Cardiac fibroblast (primary cell): ENCODE measurements at regions not wholly inside any gene's neighbourhood (a gene's known extent, or its start where the extent isn't known, plus 50 kb on each side); places are given as distances from the start of the nearest gene placed in this dataset.

Experiments used
- DNase-seq, 2 donors: peaks; one replicate each; pipeline versions ENCODE4 v3.0.0 to v3.0.0-alpha.2; 2010; ENCODE audit warnings: low read depth in 2 of 2
- H3K4me3 ChIP-seq, 2 donors: replicated peaks in 1 of 2; 1 replicate in 1 of 2; 2 replicates in 1 of 2; pipeline ENCODE4 v1.5.1; 2011; ENCODE audit warnings: low read depth in 2 of 2, low read length in 2 of 2, mild to moderate bottlenecking in 2 of 2, moderate library complexity in 1 of 2
- TF ChIP-seq, protein P1 (sequence below): IDR thresholded peaks from one replicate; pipeline ENCODE4 v1.5.1; 2011; ENCODE audit warnings: low read depth, mild to moderate bottlenecking, low read length, inconsistent platforms

- H3K4me3 ChIP-seq = no peak overlapping the region
- TF ChIP-seq, protein P1, sequence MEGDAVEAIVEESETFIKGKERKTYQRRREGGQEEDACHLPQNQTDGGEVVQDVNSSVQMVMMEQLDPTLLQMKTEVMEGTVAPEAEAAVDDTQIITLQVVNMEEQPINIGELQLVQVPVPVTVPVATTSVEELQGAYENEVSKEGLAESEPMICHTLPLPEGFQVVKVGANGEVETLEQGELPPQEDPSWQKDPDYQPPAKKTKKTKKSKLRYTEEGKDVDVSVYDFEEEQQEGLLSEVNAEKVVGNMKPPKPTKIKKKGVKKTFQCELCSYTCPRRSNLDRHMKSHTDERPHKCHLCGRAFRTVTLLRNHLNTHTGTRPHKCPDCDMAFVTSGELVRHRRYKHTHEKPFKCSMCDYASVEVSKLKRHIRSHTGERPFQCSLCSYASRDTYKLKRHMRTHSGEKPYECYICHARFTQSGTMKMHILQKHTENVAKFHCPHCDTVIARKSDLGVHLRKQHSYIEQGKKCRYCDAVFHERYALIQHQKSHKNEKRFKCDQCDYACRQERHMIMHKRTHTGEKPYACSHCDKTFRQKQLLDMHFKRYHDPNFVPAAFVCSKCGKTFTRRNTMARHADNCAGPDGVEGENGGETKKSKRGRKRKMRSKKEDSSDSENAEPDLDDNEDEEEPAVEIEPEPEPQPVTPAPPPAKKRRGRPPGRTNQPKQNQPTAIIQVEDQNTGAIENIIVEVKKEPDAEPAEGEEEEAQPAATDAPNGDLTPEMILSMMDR = no peak
- DNase-seq = peak in 1 of 2 donors; percentile 0
Observed at GRCh38 chrY:19321701-19322100, 422.8 kb downstream of the KDM5D start.

DNA sequence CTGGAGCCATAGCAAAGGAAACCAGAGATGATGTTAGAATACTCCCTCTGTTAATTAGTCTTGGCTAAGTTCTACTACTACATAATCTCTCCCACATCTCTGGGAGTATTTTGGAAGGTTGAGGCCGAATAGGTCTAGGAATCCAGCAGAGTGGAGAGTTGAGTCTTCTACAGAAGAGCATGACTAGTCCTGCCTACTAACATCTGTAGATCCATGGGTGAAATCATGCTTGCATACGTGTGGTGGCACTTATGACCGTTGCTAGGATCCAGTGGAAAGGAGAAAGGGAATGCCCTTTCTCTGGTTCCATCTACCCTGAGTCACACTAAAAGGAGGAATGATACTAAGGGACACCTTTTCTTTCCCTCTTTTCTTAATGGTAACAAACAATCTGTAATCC is 425.4 kb downstream of the KDM5D start:
- DNase-seq = peak in 1 of 2 donors; percentile 1
- H3K4me3 ChIP-seq = no peak overlapping the region
- TF ChIP-seq, protein P1 = no peak

DNA sequence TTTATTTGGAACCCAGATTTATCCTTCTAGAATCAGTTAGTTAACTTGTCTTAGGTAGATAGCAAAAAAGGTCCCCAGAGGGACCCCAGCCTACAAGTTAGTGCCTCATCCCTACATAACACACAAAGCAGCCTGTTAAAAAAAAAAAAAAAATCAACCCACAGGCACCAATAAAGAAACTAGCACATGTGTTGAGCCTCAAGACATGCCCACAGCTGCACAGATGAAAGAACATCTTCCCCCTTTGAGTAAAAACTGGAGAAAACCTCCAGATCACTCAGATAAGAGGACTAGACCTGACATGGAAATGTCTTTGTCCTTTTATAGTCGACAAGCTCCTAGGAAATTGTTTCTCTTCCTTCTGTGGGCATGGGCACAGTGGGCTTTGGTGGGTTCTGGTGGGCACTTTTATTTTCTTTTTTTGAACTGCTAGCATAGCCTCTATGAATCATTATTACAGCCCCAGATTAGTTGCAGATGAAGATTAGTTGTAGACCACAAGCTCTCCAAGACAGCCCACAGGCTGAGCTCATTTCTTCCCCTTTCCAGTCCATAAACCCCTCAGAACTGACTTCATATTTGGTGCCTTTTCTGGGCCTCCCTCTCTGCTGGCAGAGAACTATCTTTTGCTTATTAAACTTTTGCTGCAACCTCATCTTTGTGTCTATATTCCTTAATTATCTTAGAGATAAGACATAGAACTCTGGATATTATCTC is 427.1 kb downstream of the KDM5D start:
- TF ChIP-seq, protein P1 = no peak
- H3K4me3 ChIP-seq = no peak overlapping the region
- DNase-seq = no peak

GRCh38 chrY:19307627-19308026 is 436.9 kb downstream of the KDM5D start:
- TF ChIP-seq, protein P1 = no peak

DNA sequence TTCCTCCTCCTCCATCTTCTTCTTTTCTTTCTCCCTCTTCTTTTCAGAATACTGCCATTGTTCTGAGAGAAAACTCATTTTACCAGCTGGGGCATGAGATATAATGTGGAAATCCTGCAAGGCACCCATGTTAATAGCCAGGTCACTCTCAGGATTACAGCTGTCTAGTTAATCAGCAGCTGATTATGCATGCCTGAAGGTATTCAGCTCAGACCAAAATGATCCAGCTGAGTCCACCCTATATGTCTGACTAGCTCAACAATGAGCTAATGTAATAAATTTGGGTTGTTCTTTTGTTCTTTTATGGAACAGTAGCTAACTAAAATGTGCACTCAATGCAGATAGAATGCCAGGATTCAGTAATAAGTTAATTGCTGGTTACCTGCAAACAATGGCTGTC is 441.4 kb downstream of the KDM5D start:
- TF ChIP-seq, protein P1 = no peak
- DNase-seq = no peak
- no peak overlapping the region for H3K4me3 ChIP-seq

More at GRCh38 chrY:19307627-19308026, 436.9 kb downstream of the KDM5D start:
- no peak overlapping the region for H3K4me3 ChIP-seq
- DNase-seq = no peak

GRCh38 chrY:19290925-19291324 is 453.6 kb downstream of the KDM5D start:
- DNase-seq = no peak
- TF ChIP-seq, protein P1 = no peak
- no peak overlapping the region for H3K4me3 ChIP-seq

DNA sequence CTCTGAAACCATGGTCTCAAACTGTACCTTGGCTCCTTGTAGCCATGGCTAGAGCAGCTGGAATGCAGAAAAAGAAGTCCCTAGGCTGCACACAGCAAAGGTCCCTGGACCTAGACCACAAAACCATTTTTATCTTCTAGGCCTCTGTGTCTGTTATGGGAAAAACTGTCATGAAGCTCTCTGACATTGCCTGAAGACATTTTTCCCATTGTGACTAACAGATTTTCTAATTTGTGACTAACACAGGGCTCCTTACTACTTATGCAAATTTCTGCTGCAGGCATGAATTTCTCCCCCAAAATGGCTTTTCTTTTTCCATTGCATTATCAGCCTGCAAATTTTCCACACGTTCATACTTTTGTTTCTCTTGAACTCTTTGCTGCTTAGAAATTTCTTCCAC is 470.4 kb downstream of the KDM5D start:
- no peak for DNase-seq
- no peak overlapping the region for H3K4me3 ChIP-seq
- TF ChIP-seq, protein P1 = no peak
